ENCODE measurements at regions not wholly inside any gene's neighbourhood (a gene's known extent, or its start where the extent isn't known, plus 50 kb on each side); places are given as distances from the start of the nearest gene placed in this dataset.

- dilution Hi-C loops (cut with MboI; ENCODE audit: extremely low pct_ligation_motif_present, low sequenced_read_pairs) = no loop called here
- Histone ChIP-seq H3K9me3 (replicated peaks; ENCODE audit: control insufficient read depth, insufficient read depth, low read length) (no peaks in the 10 kb centered on the region), H3K9ac (replicated peaks; ENCODE audit: extremely low read depth, insufficient read depth, low read length) (no peak overlapping the region), H3K4me3 (replicated peaks in 1 of 3; ENCODE audit: insufficient read depth in 1 of 3, low read depth in 1 of 3, low read length in 3 of 3) (no peak overlapping the region), H4K20me1 (replicated peaks; ENCODE audit: control insufficient read depth, extremely low read depth, insufficient read depth, low read length) (no peaks in the 10 kb centered on the region), H3K4me2 (ENCODE audit: insufficient read depth, low read length) (no peak overlapping the region), H3K27ac (ENCODE audit: insufficient read depth, low read depth, low read length) (no peak overlapping the region), H3K9me1 (replicated peaks; ENCODE audit: control insufficient read depth, extremely low read depth, insufficient read depth, low read length) (no peaks in the 10 kb centered on the region), H3K79me2 (ENCODE audit: control insufficient read depth, insufficient read depth, low read length) (no peaks in the 10 kb centered on the region), H3K4me1 (ENCODE audit: control insufficient read depth, extremely low read depth, insufficient read depth, low read length) (no peaks in the 10 kb centered on the region), H3K36me3 (ENCODE audit: control insufficient read depth in 2 of 2, extremely low read depth in 1 of 2, insufficient read depth in 2 of 2, low read length in 2 of 2) (no peaks in the 10 kb centered on the region), H3K27me3 (ENCODE audit: control insufficient read depth in 2 of 2, insufficient read depth in 2 of 2, low read length in 2 of 2) (peaks cover 0 to 9% of the 10 kb centered on the region in 2 experiments), H2AFZ (ENCODE audit: low read depth, low read length) (no peak overlapping the region)
- ChIA-PET CTCF (no interaction called here), POLR2A (no interaction called here)
- TF ChIP-seq POLR2AphosphoS5 (IDR thresholded peaks at IDR 0.05; ENCODE audit: insufficient read depth, low read depth, low read length) (no peak), MAX (IDR thresholded peaks at IDR 0.05; ENCODE audit: insufficient read depth, insufficient read length) (no peak), JUN (IDR thresholded peaks at IDR 0.05; ENCODE audit: borderline replicate concordance, insufficient read depth, insufficient read length, low read depth) (no peak), EZH2 (IDR thresholded peaks at IDR 0.05; ENCODE audit: borderline replicate concordance, low read depth, low read length, severe bottlenecking) (no peak), MYC (IDR thresholded peaks at IDR 0.05; ENCODE audit: low read depth, low read length) (no peak), FOS (IDR thresholded peaks at IDR 0.05; ENCODE audit: borderline replicate concordance, insufficient read depth, low read length) (no peak), GATA2 (IDR thresholded peaks at IDR 0.05; ENCODE audit: insufficient read depth, insufficient read length, low read depth, low read length) (no peak), POLR2A (IDR thresholded peaks at IDR 0.05; ENCODE audit: low read depth, low read length) (no peak)
- TF ChIP-seq, protein P1, sequence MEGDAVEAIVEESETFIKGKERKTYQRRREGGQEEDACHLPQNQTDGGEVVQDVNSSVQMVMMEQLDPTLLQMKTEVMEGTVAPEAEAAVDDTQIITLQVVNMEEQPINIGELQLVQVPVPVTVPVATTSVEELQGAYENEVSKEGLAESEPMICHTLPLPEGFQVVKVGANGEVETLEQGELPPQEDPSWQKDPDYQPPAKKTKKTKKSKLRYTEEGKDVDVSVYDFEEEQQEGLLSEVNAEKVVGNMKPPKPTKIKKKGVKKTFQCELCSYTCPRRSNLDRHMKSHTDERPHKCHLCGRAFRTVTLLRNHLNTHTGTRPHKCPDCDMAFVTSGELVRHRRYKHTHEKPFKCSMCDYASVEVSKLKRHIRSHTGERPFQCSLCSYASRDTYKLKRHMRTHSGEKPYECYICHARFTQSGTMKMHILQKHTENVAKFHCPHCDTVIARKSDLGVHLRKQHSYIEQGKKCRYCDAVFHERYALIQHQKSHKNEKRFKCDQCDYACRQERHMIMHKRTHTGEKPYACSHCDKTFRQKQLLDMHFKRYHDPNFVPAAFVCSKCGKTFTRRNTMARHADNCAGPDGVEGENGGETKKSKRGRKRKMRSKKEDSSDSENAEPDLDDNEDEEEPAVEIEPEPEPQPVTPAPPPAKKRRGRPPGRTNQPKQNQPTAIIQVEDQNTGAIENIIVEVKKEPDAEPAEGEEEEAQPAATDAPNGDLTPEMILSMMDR (IDR thresholded peaks at IDR 0.05; ENCODE audit: extremely low read depth in 1 of 2, insufficient read depth in 1 of 2, low read depth in 1 of 2, low read length in 2 of 2) = no peak
- FAIRE-seq (no peak), DNase-seq (ENCODE audit: low read depth, low spot score) (no peak)
- no TSS peak for BruUV-seq (replicated peaks)
- intact Hi-C loops (cut with micrococcal nuclease) = no loop called here
These were observed 86.0 kb downstream of the AIPL1 start for GRCh38 chr17:6348891-6349290.
